Loucy (cell line): ENCODE measurements at regions not wholly inside any gene's neighbourhood (a gene's known extent, or its start where the extent isn't known, plus 50 kb on each side); places are given as distances from the start of the nearest gene placed in this dataset.

Experiments
- H2AFZ ChIP-seq: fragments of 200-600 bp; sonication (generic); 2 replicates; pipeline ENCODE4 v1.6.0; 2016; ENCODE audit warnings: antibody characterized with exemption, mild to moderate bottlenecking, low read length, moderate library complexity
- H3F3A ChIP-seq: fragments of 200-600 bp; 2 replicates; pipeline ENCODE4 v1.6.0; 2016; ENCODE audit warnings: antibody characterized with exemption, low read depth, mild to moderate bottlenecking
- H3K27me3 ChIP-seq: fragments of 200-600 bp; sonication (generic); 2 replicates; pipeline ENCODE4 v1.6.1; 2014; ENCODE audit warnings: low read length, mild to moderate bottlenecking; ENCODE audit not compliant: insufficient read depth, poor library complexity, severe bottlenecking
- H3K36me3 ChIP-seq: fragments of 200-600 bp; sonication (generic); 2 replicates; pipeline ENCODE4 v1.6.1; 2016; ENCODE audit warnings: low read length; ENCODE audit not compliant: insufficient read depth
- H3K4me1 ChIP-seq: fragments of 200-600 bp; sonication (generic); 2 replicates; pipeline ENCODE4 v1.5.1; 2014; ENCODE audit warnings: low read length, mild to moderate bottlenecking; ENCODE audit not compliant: insufficient read depth, poor library complexity, severe bottlenecking
- H3K4me2 ChIP-seq: fragments of 200-600 bp; sonication (generic); 2 replicates; pipeline ENCODE4 v1.6.0; 2014; ENCODE audit warnings: antibody characterized with exemption, low read length, low read depth, mild to moderate bottlenecking; ENCODE audit not compliant: poor library complexity, severe bottlenecking
- H3K4me3 ChIP-seq: fragments of 200-600 bp; sonication (generic); 2 replicates; pipeline ENCODE4 v1.5.1; 2014; ENCODE audit warnings: low read length, mild to moderate bottlenecking, mixed read lengths; ENCODE audit not compliant: poor library complexity, severe bottlenecking
- H3K79me2 ChIP-seq: fragments of 200-600 bp; sonication (generic); 2 replicates; pipeline ENCODE4 v1.6.1; 2014; ENCODE audit warnings: low read length; ENCODE audit not compliant: insufficient read depth
- H3K9ac ChIP-seq: fragments of 200-600 bp; sonication (generic); 2 replicates; pipeline ENCODE4 v1.6.0; 2014; ENCODE audit warnings: mild to moderate bottlenecking, low read depth, low read length, moderate library complexity; ENCODE audit not compliant: poor library complexity, severe bottlenecking
- H3K9me2 ChIP-seq: fragments of 200-600 bp; sonication (generic); replicated peaks from 2 replicates; pipeline ENCODE4 v1.6.1; 2016; ENCODE audit warnings: low read depth, low read length, mixed read lengths
- H3K9me3 ChIP-seq: fragments of 200-600 bp; sonication (generic); 2 replicates; pipeline ENCODE4 v1.6.1; 2014; ENCODE audit warnings: mild to moderate bottlenecking, antibody characterized with exemption, low read length, low read depth; ENCODE audit not compliant: insufficient read depth
- H4K20me1 ChIP-seq: fragments of 200-600 bp; sonication (generic); 2 replicates; pipeline ENCODE4 v1.6.0; 2014; ENCODE audit warnings: antibody characterized with exemption, low read length, mild to moderate bottlenecking; ENCODE audit not compliant: insufficient read depth, poor library complexity, severe bottlenecking
- EZH2phosphoT487 ChIP-seq: fragments of 200-600 bp; IDR thresholded peaks from 2 replicates; pipeline ENCODE4 v1.6.1; 2018; ENCODE audit warnings: antibody characterized with exemption, mild to moderate bottlenecking, moderate library complexity, borderline replicate concordance
- TF ChIP-seq, protein P1 (sequence below): fragments of 200-600 bp; sonication (generic); conservative IDR thresholded peaks from 2 replicates; pipeline ENCODE4 v1.5.1; 2014; ENCODE audit warnings: mild to moderate bottlenecking, antibody characterized with exemption, low read length

DNA sequence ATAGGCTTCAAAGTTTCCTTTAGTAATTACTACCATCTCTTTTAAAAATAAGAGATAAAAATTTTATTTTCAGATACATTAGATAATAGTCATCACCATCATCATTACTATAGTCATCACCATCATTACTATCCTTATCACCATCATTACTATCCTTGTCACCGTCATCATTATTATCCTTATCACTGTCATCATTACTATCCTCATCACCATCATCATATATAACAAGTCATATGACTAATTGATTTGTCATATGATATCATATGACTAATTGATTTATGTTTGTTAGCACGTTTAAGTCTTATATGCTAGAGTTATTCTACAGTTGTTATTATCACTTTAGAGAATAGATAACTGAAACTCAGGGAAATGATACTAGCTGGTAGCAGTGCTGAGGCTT is 382.1 kb upstream of the CDH18 start:
- no peaks in the 10 kb centered on the region for H4K20me1 ChIP-seq
- TF ChIP-seq, protein P1, sequence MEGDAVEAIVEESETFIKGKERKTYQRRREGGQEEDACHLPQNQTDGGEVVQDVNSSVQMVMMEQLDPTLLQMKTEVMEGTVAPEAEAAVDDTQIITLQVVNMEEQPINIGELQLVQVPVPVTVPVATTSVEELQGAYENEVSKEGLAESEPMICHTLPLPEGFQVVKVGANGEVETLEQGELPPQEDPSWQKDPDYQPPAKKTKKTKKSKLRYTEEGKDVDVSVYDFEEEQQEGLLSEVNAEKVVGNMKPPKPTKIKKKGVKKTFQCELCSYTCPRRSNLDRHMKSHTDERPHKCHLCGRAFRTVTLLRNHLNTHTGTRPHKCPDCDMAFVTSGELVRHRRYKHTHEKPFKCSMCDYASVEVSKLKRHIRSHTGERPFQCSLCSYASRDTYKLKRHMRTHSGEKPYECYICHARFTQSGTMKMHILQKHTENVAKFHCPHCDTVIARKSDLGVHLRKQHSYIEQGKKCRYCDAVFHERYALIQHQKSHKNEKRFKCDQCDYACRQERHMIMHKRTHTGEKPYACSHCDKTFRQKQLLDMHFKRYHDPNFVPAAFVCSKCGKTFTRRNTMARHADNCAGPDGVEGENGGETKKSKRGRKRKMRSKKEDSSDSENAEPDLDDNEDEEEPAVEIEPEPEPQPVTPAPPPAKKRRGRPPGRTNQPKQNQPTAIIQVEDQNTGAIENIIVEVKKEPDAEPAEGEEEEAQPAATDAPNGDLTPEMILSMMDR: no peak
- no peak for TF ChIP-seq EZH2phosphoT487
- H3K9me2 ChIP-seq: no peaks in the 10 kb centered on the region
- no peaks in the 10 kb centered on the region for H3K79me2 ChIP-seq
- no peak overlapping the region for H3K4me3 ChIP-seq
- H3F3A ChIP-seq: no peaks in the 10 kb centered on the region
- no peaks in the 10 kb centered on the region for H3K9me3 ChIP-seq
- no peaks in the 10 kb centered on the region for H3K36me3 ChIP-seq
- no peaks in the 10 kb centered on the region for H3K27me3 ChIP-seq
- H3K9ac ChIP-seq: no peak overlapping the region
- H3K4me2 ChIP-seq: no peak overlapping the region
- H3K4me1 ChIP-seq: no peaks in the 10 kb centered on the region
- no peak overlapping the region for H2AFZ ChIP-seq

GRCh38 chr5:20369518-20369885 is 381.5 kb upstream of the CDH18 start:
- H3K4me1 ChIP-seq: no peaks in the 10 kb centered on the region
- H3K36me3 ChIP-seq: no peaks in the 10 kb centered on the region
- H3K4me3 ChIP-seq: no peak overlapping the region
- no peaks in the 10 kb centered on the region for H3K9me3 ChIP-seq
- no peaks in the 10 kb centered on the region for H3K79me2 ChIP-seq
- H4K20me1 ChIP-seq: no peaks in the 10 kb centered on the region
- H3K9ac ChIP-seq: no peak overlapping the region
- no peaks in the 10 kb centered on the region for H3K9me2 ChIP-seq
- TF ChIP-seq EZH2phosphoT487: no peak
- TF ChIP-seq, protein P1: no peak
- H3K4me2 ChIP-seq: no peak overlapping the region
- H3K27me3 ChIP-seq: no peaks in the 10 kb centered on the region
- no peak overlapping the region for H2AFZ ChIP-seq
- H3F3A ChIP-seq: no peaks in the 10 kb centered on the region

DNA sequence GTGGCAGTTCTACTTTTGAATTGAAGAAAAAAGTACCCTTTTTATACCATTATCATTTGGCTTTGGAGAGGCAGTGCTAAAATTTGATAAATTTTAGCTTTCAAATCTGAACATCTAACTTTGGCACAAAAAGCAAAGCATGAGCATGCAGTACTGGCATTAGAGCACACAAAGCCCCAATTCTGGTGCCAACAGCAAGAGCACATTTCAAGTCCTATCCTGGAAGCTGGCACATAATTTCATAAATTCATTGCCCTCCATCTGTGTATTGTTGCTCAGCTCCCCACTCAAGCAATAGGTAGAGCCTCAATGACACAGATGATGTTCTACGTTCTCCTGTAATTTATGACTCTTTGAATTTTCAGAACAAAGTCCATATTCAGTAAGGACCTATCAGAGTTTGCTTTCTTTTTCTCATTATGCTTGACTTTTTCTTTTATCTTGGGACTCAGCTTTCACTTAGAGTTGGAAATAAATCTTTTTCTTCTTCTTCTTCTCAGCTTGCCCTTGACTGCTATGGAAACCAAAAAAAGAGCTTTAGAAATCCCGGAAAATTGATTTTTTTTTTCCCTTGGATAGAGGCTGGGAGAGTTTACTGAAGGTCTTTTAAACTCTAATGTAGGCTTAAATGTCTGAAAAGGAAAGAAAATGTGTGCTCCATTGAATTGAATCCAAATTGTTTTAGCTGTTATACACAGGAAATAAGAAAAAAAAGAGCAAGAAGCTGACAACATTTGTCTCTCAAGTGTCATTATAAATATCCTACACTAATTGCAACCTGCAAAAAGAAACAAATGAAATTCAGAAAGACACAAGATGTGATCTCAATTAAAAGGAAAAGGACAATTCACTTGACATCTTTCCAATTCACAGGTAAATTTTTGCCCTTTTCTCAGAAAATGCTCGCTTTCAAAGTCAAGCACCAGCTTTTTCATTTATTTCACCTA is 380.8 kb upstream of the CDH18 start:
- H3K9me2 ChIP-seq: no peaks in the 10 kb centered on the region
- no peak overlapping the region for H3K9ac ChIP-seq
- H3K4me3 ChIP-seq: no peak overlapping the region
- no peaks in the 10 kb centered on the region for H3K36me3 ChIP-seq
- H3K27me3 ChIP-seq: no peaks in the 10 kb centered on the region
- no peaks in the 10 kb centered on the region for H3K79me2 ChIP-seq
- no peaks in the 10 kb centered on the region for H4K20me1 ChIP-seq
- H3K4me2 ChIP-seq: no peak overlapping the region
- no peaks in the 10 kb centered on the region for H3K4me1 ChIP-seq
- H2AFZ ChIP-seq: no peak overlapping the region
- TF ChIP-seq, protein P1: no peak
- TF ChIP-seq EZH2phosphoT487: no peak
- no peaks in the 10 kb centered on the region for H3F3A ChIP-seq
- no peaks in the 10 kb centered on the region for H3K9me3 ChIP-seq
